A549 (cell line): ENCODE measurements at regions not wholly inside any gene's neighbourhood (a gene's known extent, or its start where the extent isn't known, plus 50 kb on each side); places are given as distances from the start of the nearest gene placed in this dataset.

Experiments
- BHLHE40 ChIP-seq: IDR thresholded peaks from 2 replicates; pipeline ENCODE4 v1.6.1; 2012; ENCODE audit warnings: low read depth, low read length, inconsistent platforms
- CBX8 ChIP-seq: fragments of 200-600 bp; sonication (generic); IDR thresholded peaks from 2 replicates; pipeline ENCODE4 v1.6.1; 2016
- CTCF ChIP-seq: fragments of >200 bp; sonication (Bioruptor Twin); formaldehyde crosslinking; IDR thresholded peaks from 3 replicates; pipeline ENCODE4 v1.5.1; 2016
- EHMT2 ChIP-seq: fragments of 200-600 bp; sonication (generic); IDR thresholded peaks from 2 replicates; pipeline ENCODE4 v1.6.1; 2016; ENCODE audit warnings: antibody characterized with exemption, low read depth, mild to moderate bottlenecking, moderate library complexity
- EP300 ChIP-seq, 2 experiments: fragments of >200 bp; sonication (Bioruptor Twin); formaldehyde crosslinking; IDR thresholded peaks; 2 replicates in 1 of 2; 3 replicates in 1 of 2; pipeline ENCODE4 v1.6.1; 2016 to 2017
- HDAC2 ChIP-seq: fragments of 200-600 bp; sonication (generic); IDR thresholded peaks from 2 replicates; pipeline ENCODE4 v1.6.1; 2016
- HOXB13 ChIP-seq: fragments of 250-450 bp; sonication (Bioruptor Pico); IDR thresholded peaks from 2 replicates; pipeline ENCODE4 v1.5.0; 2020; ENCODE audit warnings: low read depth, mild to moderate bottlenecking, moderate library complexity
- MYC ChIP-seq: IDR thresholded peaks from 2 replicates; pipeline ENCODE4 v1.6.1; 2012; ENCODE audit warnings: mild to moderate bottlenecking, inconsistent platforms, low read length, improper control_type of control experiment, borderline replicate concordance
- POLR2AphosphoS2 ChIP-seq: conservative IDR thresholded peaks from 2 replicates; pipeline ENCODE4 v1.6.1; 2012; ENCODE audit warnings: low read length, improper control_type of control experiment, inconsistent platforms
- RFX5 ChIP-seq: fragments of 450-650 bp; IDR thresholded peaks from 2 replicates; pipeline ENCODE4 v1.7.1; 2014; ENCODE audit warnings: antibody characterized with exemption, mild to moderate bottlenecking, moderate library complexity

GRCh38 chr13:53494406-53494805 is 465.8 kb downstream of the OLFM4 start:
- TF ChIP-seq EP300 (IDR thresholded peaks at IDR 0.05) (no peak), POLR2AphosphoS2 (no peak), CTCF (no peak), HOXB13 (CRISPR knock-in tag) (no peak), MYC (no peak), BHLHE40 (no peak), CBX8 (no peak), RFX5 (no peak), EHMT2 (no peak), HDAC2 (no peak)
